ENCODE measurements at regions not wholly inside any gene's neighbourhood (a gene's known extent, or its start where the extent isn't known, plus 50 kb on each side); places are given as distances from the start of the nearest gene placed in this dataset.
"Not testable (repeated sequence)": the region's sequence is repeated elsewhere in the genome, so short reads cannot be mapped to it uniquely, and the experiment has no call there.

DNA sequence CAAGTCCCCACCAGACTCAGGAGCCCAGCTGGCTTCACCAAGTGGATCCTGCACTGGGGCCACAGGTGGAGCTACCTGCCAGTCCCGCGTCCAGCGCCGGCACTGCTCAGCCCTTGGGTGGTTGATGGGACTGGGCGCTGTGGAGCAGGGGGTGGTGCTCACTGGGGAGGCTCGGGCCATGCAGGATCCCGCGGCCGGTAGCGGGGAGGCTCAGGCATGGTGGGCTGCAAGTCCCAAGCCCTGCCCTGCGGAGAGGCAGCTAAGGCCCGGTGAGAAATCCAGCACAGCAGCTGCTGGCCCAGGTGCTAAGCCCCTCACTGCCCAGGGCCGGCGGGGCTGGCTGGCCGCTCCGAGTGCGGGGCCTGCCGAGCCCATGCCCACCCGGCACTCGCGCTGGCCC, 143.1 kb upstream of the ALDH3B2 start:
- H3K4me3 ChIP-seq (ENCODE audit: extremely low read depth in 1 of 4, insufficient read depth in 2 of 4, low read depth in 3 of 4, low read length in 4 of 4); H2AK5ac ChIP-seq (ENCODE audit: low read depth, low read length); H3K79me2 ChIP-seq (ENCODE audit: control insufficient read depth in 1 of 2, insufficient read depth in 2 of 2, low read length in 2 of 2); H3K23me2 ChIP-seq (ENCODE audit: low read depth, low read length); FAIRE-seq; H4K20me1 ChIP-seq (replicated peaks in 1 of 2; ENCODE audit: control insufficient read depth in 1 of 2, insufficient read depth in 2 of 2, low read length in 2 of 2); H3K9me3 ChIP-seq (ENCODE audit: insufficient read depth in 2 of 2, low read depth in 1 of 2, low read length in 1 of 2); H3K14ac ChIP-seq (ENCODE audit: insufficient read length); H2BK15ac ChIP-seq (ENCODE audit: low read length); H3K27me3 ChIP-seq (replicated peaks in 1 of 4; ENCODE audit: control insufficient read depth in 3 of 4, extremely low read depth in 1 of 4, insufficient read depth in 3 of 4, low read length in 3 of 4); H2BK5ac ChIP-seq (ENCODE audit: low read depth, low read length); H2BK20ac ChIP-seq (ENCODE audit: low read length); H3K18ac ChIP-seq (ENCODE audit: extremely low read depth, low read length); H3K23ac ChIP-seq (ENCODE audit: insufficient read length); H3K79me1 ChIP-seq (ENCODE audit: low read depth, low read length); H3K4me1 ChIP-seq (replicated peaks in 1 of 4; ENCODE audit: control insufficient read depth in 3 of 4, insufficient read depth in 4 of 4, low read length in 3 of 4); POLR2A ChIA-PET (ENCODE audit: partially characterized antibody); DNase-seq (ENCODE audit: low read depth in 1 of 2, low spot score in 2 of 2); H3K4me2 ChIP-seq (ENCODE audit: insufficient read depth in 1 of 2, low read depth in 2 of 2, low read length in 2 of 2); H4K91ac ChIP-seq (replicated peaks; ENCODE audit: insufficient read length, low read length); H3K36me3 ChIP-seq (ENCODE audit: control insufficient read depth in 2 of 4, insufficient read depth in 4 of 4, low read length in 3 of 4); H4K8ac ChIP-seq (ENCODE audit: extremely low read depth, insufficient read depth, low read length); H4K5ac ChIP-seq (ENCODE audit: insufficient read length, low read depth, low read length); H3K4ac ChIP-seq (replicated peaks; ENCODE audit: insufficient read length, low read depth, low read length); H2BK12ac ChIP-seq (ENCODE audit: low read depth, low read length); H2BK120ac ChIP-seq (replicated peaks; ENCODE audit: low read depth, low read length); H3K27ac ChIP-seq (ENCODE audit: low read depth, low read length); H2AFZ ChIP-seq (ENCODE audit: low read length); H3K56ac ChIP-seq (replicated peaks; ENCODE audit: insufficient read length, low read depth, low read length); H3K9ac ChIP-seq (replicated peaks in 1 of 4; ENCODE audit: extremely low read depth in 1 of 4, low read depth in 3 of 4, low read length in 3 of 4): not testable (repeated sequence)
- CTCF ChIA-PET (ENCODE audit: partially characterized antibody), result interaction anchor here (0.6 to 1.2 kb wide), 3 partner anchors 173 to 1897 kb away, joined by 3 read pairs; no protein-coding TSS in a partner anchor
- 87% methylated on average over 12 of the region's 21 CpGs; no CpG with 5 or more reads in 1 of the 2 experiments for WGBS, 2 experiments (ENCODE audit: extremely low coverage in 1 of 2, insufficient coverage in 1 of 2, insufficient read length in 1 of 2, insufficient replicate concordance in 2 of 2, low coverage in 1 of 2, low lambda C conversion rate in 2 of 2, missing lambda C conversion rate in 1 of 2)

DNA sequence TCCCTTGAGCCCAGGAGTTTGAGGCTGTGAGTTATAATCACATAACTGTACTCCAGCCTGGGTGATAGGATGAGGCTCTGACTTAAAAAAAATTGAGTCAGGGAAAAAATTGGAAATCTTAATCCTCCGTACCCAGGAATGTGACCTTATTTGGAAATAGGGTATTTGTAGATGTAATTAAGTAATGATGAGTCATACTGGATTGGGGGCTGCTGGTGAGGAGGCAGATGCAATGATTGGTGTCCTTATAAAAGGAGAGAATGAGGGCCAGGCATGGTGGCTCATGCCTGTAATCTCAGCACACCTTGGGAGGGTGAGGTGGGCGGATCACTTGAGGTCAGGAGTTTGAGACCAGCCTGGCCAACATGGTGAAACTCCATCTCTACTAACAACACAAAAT, 134.9 kb upstream of the ALDH3B2 start:
- H3K23me2 ChIP-seq (ENCODE audit: low read depth, low read length); H3K4ac ChIP-seq (replicated peaks; ENCODE audit: insufficient read length, low read depth, low read length); FAIRE-seq; H3K4me1 ChIP-seq (replicated peaks in 1 of 4; ENCODE audit: control insufficient read depth in 3 of 4, insufficient read depth in 4 of 4, low read length in 3 of 4); H3K27me3 ChIP-seq (replicated peaks in 1 of 4; ENCODE audit: control insufficient read depth in 3 of 4, extremely low read depth in 1 of 4, insufficient read depth in 3 of 4, low read length in 3 of 4); H2BK20ac ChIP-seq (ENCODE audit: low read length); H3K79me1 ChIP-seq (ENCODE audit: low read depth, low read length); H4K8ac ChIP-seq (ENCODE audit: extremely low read depth, insufficient read depth, low read length); H3K56ac ChIP-seq (replicated peaks; ENCODE audit: insufficient read length, low read depth, low read length); H3K23ac ChIP-seq (ENCODE audit: insufficient read length); H3K14ac ChIP-seq (ENCODE audit: insufficient read length); H2BK5ac ChIP-seq (ENCODE audit: low read depth, low read length); CTCF ChIA-PET (ENCODE audit: partially characterized antibody); H3K36me3 ChIP-seq (ENCODE audit: control insufficient read depth in 2 of 4, insufficient read depth in 4 of 4, low read length in 3 of 4); H3K18ac ChIP-seq (ENCODE audit: extremely low read depth, low read length); H3K9me3 ChIP-seq (ENCODE audit: insufficient read depth in 2 of 2, low read depth in 1 of 2, low read length in 1 of 2); H4K5ac ChIP-seq (ENCODE audit: insufficient read length, low read depth, low read length); H3K4me3 ChIP-seq (ENCODE audit: extremely low read depth in 1 of 4, insufficient read depth in 2 of 4, low read depth in 3 of 4, low read length in 4 of 4); H3K27ac ChIP-seq (ENCODE audit: low read depth, low read length); H2AK5ac ChIP-seq (ENCODE audit: low read depth, low read length); H2BK120ac ChIP-seq (replicated peaks; ENCODE audit: low read depth, low read length); H4K91ac ChIP-seq (replicated peaks; ENCODE audit: insufficient read length, low read length); H2AFZ ChIP-seq (ENCODE audit: low read length); H2BK12ac ChIP-seq (ENCODE audit: low read depth, low read length); DNase-seq (ENCODE audit: low read depth in 1 of 2, low spot score in 2 of 2); H4K20me1 ChIP-seq (replicated peaks in 1 of 2; ENCODE audit: control insufficient read depth in 1 of 2, insufficient read depth in 2 of 2, low read length in 2 of 2); POLR2A ChIA-PET (ENCODE audit: partially characterized antibody); H3K79me2 ChIP-seq (ENCODE audit: control insufficient read depth in 1 of 2, insufficient read depth in 2 of 2, low read length in 2 of 2); H2BK15ac ChIP-seq (ENCODE audit: low read length); H3K9ac ChIP-seq (replicated peaks in 1 of 4; ENCODE audit: extremely low read depth in 1 of 4, low read depth in 3 of 4, low read length in 3 of 4); H3K4me2 ChIP-seq (ENCODE audit: insufficient read depth in 1 of 2, low read depth in 2 of 2, low read length in 2 of 2): not testable (repeated sequence)
- WGBS, 2 experiments (ENCODE audit: extremely low coverage in 1 of 2, insufficient coverage in 1 of 2, insufficient read length in 1 of 2, insufficient replicate concordance in 2 of 2, low coverage in 1 of 2, low lambda C conversion rate in 2 of 2, missing lambda C conversion rate in 1 of 2), result 87% methylated on average over 2 of the region's 2 CpGs; no CpG with 5 or more reads in 1 of the 2 experiments

Measured in H1 (cell line).